KG1 (cell line): ENCODE measurements at regions not wholly inside any gene's neighbourhood (a gene's known extent, or its start where the extent isn't known, plus 50 kb on each side); places are given as distances from the start of the nearest gene placed in this dataset.

ENCODE experiments used
- DNase-seq: peaks from one replicate; lab custom pipeline; 2025; lab: John Stamatoyannopoulos, UW

GRCh38 chr4:127548990-127549925 lies 83.5 kb upstream of the INTU start:
- no peak for DNase-seq

DNA sequence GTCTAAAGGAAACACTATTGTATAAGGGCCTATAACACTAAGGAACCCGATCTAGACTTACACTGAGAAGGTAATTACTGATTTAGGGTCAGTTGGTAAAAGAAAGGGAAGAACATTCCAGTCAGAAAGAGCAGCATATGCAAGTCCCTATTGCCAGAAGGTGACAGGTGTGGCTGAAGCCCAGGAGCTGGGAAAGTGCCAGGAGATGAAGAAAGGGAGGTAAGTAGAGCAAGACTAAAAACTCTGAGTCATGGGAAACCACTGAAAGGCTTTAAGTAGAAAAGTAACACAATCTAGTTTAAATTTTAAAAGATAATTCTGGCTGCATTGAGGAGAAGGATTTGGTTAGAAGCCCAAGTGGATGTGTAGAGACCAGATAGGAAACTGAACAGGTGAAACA lies 77.7 kb upstream of the INTU start:
- DNase-seq: no peak

GRCh38 chr4:127558088-127558487 lies 74.7 kb upstream of the INTU start:
- DNase-seq: no peak

DNA sequence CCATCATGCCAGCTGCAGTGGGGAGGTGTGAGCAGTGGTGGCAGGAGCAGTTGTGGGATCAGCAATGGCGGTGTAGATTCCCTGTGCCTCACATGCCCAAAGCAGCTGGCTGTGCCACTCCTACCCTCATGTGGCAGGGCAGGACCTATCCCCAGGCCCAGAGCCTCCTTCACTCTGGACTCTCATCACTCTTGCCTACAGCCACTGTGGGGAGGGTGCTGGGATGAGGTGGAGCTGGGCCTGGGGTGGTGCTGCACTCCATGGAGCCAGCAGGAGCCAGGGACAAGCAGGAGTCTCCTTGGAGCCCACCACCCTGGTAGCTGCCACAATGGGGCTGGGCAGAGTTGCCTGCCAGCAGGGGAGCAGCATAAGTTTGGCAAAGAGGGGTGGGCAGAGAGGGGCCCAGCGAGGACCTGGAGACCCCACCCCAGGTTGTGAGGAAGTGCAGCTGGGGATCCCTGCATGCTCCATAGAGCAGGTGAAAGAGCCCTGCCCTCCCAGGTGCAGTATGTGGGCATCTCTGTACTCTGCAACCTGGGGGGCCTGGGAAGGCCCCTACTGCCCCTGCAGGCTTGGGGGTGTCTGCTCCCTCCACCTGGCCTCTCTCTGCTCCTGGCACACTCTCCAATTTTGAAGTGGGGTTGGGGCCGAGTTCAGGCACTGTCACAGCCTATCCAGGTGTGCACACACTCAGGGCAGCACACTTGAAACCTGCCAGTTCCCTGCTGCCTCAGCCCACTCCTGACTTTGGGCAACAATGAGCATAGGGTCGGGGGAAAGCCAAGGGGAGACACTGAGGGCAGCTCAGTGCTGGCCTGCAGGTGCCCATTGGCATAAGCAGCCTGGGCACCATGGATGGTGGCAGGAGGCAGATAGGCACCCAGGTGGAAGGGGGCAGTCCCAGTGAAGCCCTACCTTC lies 74.0 kb upstream of the INTU start:
- DNase-seq: no peak

- no peak for DNase-seq
Measured at GRCh38 chr4:127559981-127560380, 72.8 kb upstream of the INTU start.

DNA sequence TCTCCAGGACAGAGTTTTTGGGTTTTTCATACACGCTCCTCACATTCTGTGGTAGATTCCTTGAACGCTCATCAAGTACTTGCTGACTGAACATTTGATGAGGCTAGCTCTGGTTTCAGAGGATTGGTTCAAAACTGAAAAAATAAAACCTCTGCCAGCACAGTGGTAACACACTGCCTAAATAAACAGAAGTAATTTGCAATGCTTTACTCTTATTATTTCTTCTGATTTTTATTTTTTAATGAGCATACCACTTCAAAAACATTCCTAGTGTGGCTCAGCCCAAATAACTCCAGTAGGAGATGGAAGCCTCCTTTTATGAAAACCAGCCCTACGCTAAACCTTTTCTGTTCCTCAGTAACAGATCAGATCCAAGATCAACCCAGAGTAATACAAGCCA lies 72.0 kb upstream of the INTU start:
- DNase-seq: no peak

GRCh38 chr4:127574643-127575042 lies 58.1 kb upstream of the INTU start:
- no peak for DNase-seq

DNA sequence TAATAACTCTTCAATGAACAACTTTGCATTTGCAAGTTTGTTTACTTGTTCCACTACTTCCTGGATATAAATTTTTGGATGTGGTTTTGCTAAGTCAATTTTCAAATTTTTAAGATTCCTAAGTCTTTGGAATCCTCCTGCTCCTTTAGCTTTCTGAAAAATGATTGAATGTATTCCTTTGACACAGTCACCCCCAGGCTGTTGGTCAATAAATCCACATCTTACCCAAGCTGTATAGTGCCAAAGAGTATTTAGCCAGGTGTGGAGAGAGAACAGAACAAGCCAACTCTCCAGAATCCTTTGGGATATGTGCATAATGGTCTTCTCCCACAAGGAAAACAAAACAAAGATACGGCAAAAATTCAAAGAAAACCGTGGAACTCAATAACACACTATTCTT lies 56.9 kb upstream of the INTU start:
- no peak for DNase-seq

- DNase-seq: no peak
Measured at GRCh38 chr4:127578491-127578890, 54.3 kb upstream of the INTU start.

DNA sequence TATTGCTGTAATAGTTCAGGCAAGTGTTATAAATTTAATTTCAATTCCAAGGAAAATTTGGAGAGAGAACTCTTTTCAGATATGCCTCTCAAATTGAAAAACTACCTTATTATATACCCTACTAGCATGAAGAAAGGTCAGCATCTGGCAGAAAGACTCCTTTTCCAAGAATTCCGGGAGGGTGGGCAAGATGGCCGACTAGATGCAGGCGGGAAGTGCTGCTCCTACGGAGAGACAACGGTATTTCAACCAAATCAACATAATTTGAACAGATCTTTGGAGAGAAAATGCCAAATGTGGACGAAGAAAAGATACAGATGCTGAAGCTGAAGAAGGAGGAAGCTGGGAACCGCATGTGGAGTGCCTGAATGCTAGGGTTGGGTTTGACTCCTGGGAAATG lies 53.8 kb upstream of the INTU start:
- no peak for DNase-seq

GRCh38 chr4:127579821-127580220 lies 52.9 kb upstream of the INTU start:
- no peak for DNase-seq

GRCh38 chr4:127580300-127580699 lies 52.5 kb upstream of the INTU start:
- no peak for DNase-seq

GRCh38 chr4:127580891-127581290 lies 51.9 kb upstream of the INTU start:
- no peak for DNase-seq
